GM19452 (cell line): ENCODE measurements at regions not wholly inside any gene's neighbourhood (a gene's known extent, or its start where the extent isn't known, plus 50 kb on each side); places are given as distances from the start of the nearest gene placed in this dataset.

Experiments
- ATAC-seq: cut with Tn5 transposase; IDR thresholded peaks from one replicate; pipeline ENCODE4 v1.9.1; 2021; ENCODE audit not compliant: unreplicated experiment

DNA sequence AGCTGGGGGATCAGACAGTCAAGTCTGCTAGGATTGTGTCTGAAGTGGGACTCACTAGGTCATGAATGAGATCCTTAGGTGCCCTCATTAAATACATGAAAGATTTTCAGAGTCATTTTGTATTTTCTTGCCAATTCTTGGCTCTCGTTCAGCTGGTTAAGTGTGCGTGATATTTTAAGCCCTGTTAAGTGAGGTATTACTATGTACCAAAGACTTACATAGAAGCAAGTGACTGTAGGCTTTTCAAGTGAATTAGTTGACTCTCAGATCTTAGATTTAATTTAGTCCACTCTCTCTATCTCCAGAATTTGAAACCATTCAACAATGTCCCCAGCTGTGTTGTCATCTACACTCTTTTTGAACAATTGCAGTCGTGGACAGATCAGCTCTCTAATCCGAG lies 219.4 kb downstream of the FOXL1 start:
- ATAC-seq, result no peak

DNA sequence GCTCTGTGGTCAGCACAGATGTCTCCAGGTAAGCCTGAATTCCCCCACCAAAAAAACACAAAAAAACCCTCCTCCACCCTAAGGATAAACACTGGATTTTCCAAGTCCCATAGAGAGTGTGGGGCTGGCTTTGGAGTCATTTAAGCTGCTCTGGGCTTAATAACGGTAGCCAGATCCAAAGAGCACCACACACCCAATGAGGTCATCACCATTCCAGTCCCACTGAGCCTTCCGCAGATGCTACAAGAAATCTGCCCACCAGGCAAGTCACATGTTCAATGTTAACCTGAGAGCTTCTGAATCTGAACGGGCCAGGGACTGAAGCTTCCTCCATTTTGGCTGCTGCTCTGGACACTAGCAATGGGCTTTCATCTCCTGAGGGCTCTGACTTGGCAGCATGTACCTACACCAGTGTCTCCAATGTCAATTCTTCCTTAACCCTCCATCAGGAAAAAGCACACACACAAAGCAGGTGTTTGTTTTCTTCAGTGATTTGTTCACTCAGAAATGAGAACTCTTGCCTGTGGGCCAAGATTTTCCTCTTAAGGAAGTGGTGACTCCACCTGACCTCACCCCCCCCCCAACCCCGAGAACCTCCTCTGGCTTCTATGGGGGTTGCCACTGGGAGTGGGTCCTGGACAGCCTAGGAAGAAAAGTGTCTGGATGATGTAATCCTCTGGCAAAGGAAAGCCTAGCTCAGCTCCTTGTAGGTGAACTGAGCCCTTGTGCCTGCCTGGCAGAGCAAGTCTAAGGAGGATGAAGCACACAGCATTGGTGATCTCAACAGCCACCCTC lies 220.1 kb downstream of the FOXL1 start:
- ATAC-seq, result no peak

DNA sequence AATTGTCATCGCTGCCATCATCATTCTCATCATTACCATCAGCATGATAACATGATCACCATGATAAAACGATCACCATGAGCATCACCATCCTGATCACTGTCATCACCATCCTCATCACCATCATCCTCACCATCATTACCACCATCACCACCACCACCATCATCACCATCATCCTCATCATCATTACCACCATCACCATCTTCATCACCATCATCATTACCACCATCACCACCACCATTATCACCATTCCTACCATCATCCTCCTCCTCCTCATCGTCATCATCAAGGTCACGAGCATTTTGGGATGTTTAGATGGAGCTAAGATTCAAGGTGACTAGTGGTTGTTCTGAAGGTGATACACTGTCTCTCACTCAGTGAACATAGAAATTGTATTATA lies 221.0 kb downstream of the FOXL1 start:
- ATAC-seq, result no peak

DNA sequence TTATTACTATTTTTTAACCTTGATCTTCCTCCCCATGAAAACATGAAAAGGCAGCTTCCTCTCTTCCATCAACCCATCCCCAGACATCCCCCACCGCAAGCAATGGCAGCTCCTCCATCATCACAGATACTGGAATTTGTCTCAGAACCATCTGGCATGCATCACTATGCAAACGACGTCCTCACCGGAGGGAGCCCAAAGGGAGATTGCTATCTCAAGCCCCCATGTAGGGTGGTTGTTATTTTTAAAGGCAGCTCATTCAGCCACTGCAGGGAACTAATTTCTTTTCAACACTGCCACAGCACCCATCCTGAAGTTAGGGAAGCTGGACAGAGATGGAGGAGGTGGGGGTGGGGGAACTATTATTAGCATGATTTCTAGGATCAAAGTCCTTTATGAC lies 222.5 kb downstream of the FOXL1 start:
- no peak for ATAC-seq

DNA sequence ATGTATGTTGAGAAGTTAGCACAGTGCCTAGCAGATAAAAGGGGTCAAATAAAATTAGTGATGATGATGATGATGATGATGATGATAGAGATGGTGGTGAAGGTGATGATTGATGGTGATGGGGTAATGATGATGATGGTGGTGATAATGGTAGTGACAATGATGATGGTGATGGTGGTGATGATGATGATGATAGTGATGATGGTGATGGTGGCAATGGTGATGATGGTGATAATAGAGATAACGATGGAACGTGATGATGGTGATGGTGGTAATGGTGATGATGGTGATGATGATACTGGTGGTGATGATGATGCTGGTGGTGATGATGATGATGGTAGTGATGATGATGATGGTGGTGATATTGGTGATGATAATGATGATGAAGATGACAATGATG lies 223.7 kb downstream of the FOXL1 start:
- no peak for ATAC-seq

DNA sequence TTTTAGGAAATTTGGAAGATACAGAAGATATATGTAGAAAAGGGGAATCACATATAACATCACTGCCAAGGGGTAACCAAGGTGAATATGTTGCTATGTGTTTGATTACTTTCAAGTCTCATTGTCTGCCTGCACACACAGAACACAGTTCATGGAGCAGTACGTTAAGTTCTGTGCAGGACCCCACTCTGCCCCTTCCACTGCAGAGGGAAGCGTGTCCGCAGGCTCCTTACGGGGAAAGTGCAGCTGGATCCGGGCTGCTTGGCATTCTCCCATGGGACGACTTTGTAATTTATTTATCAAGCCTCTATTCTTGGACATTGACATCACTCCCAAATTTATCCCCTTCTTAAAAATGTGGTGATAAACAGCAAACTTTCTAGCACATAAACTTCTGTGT lies 226.8 kb downstream of the FOXL1 start:
- no peak for ATAC-seq

DNA sequence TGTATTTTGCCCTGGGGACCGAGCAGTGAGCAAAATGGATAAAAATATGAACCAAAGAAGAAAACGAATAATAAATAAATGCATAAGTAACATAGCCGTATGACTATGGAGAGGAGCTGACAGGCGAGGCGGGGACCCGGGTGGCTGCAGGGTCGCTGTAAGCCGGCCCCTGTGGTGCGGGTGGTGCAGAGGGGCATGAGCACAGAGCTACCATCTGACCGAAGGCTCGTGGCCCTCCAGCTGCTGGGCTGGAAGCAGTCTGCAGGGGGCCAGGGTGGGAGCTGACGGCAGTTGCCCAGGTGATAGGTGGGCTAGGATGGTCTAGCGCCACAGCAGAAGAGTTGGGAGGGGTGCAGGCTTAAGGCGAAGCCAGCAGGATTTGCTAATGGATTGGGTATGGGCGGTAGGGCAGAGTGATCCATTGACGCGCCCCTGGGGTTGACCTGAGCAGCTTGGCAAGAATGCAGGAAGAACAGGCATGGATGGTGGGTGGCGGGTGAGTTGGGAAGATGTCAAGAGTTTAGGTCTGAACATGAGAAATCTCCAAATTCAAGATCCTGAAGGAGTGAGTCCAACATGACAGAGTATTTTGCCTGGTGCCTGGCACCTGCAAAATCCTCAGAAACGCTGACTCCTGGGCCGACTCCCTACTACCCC lies 228.0 kb downstream of the FOXL1 start:
- no peak for ATAC-seq

DNA sequence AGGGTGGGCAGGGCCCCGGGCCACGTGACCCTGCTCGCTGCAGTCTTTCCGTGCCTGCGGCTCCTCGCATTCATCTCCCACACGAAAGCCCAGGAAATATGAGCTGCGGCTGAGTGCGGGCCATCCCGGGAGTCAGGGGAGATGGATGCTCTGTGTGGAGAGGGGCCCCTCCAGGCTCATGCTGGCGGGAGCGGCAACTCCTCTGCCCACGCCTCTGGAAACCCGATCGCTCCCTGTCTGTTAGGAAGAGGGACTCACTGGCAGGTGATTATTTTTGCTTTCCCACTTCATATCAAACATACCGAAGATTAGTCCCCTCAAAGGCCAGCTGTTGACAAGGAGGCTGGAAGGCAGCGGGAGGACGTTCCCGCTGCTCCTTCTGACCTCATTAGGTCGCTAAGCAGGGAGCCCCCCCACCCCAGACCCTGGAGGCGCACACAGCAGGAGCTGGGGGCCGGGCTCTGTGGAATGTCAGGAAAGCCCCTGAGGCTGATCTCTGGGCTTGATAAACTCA lies 228.5 kb downstream of the FOXL1 start:
- no peak for ATAC-seq

DNA sequence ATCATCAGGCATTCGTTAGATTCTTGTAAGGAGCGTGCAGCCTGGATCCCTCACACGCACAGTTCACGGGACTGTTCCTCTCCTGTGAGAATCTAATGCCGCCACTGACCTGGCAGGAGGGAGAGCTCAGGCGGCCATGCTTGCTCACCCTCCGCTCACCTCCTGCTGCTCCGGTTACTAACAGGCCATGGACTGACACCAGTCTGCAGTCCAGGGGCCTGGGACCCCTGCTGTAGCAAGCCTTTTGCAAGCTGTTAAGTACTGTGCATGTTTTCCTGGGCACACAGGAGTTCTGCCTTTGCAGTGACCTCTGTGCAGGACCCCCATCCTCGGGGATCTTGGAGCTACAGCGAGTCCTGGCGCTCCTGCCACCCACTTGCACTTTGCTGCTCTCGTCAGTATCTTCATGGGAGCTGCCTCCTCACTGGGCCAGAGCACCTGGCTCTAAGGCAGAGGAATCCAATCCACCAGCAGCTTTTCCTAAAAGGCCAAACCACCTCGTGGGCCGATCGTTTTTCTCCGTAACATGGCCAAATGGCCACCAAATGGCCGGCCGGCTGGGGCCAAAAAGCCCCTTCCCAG lies 230.6 kb downstream of the FOXL1 start:
- no peak for ATAC-seq

DNA sequence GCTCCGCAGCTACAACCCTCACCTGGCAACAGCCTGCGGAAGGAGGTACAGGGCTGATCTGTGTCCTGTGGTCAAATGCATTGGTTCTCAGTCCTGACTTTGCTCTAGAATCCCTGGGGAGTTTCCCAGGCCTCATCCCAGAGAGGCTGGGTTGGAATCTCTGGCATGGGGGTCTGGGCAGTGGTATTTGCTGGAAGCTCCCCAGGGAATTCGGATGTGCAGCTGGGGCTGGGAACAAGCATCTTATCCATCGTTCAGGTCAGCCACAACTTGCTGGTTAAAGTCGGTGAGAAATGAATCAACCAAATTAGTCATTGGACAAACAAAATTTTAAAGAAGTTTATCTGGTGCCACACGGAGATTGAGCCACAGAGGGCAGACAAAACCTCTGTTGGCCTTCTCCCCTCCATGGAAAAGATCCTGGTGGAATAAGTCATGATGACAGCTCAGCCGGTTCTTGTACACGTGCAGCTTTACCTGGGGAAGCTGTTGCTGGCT lies 231.2 kb downstream of the FOXL1 start:
- no peak for ATAC-seq

DNA sequence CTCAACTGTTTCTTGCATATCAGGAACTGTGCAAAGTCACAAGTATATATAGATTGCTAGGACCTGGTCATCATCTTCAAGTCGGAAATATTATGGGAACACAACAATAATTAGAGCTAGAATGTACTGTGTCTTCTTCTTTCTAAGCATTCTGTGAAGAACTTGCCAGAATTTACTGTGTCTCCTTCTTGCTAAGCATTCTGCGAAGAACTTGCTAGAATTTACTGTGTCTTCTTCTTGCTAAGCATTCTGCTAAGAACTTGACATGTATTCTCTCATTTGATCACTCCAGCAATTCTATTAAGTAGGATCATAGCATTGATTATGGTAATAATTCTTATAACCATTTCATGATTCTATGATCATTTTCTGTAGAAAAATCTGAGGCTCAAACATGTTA lies 231.7 kb downstream of the FOXL1 start:
- ATAC-seq, result no peak

DNA sequence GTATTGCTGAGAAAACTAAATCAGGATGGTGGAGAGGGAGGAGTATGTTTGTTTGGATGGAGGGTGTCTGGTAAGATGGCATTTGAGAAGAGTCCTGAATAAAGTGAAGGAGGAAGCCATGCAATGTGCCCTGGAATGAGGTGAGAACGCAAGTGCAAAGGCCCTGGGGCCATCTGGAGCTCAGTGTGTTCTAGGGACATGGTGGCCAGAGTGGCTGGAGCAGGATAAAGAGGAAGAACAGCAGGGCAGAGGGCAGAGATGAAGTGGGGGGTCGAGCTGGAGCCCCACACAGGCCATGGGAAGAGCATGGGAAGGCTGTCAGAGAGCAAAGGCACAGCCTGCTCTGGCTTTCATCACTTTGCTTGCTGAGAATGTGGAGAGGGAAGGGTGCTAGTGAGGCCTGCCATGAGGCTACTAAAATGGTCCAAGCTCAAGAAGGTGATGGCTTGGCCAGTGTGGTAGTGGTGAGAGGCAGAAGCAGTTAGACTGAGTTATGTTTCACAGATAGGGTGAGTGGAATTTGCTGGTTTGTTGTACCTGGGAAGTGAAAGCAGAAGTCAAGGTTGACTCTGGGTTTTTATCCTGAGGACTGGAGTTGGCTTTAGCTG lies 234.1 kb downstream of the FOXL1 start:
- no peak for ATAC-seq

DNA sequence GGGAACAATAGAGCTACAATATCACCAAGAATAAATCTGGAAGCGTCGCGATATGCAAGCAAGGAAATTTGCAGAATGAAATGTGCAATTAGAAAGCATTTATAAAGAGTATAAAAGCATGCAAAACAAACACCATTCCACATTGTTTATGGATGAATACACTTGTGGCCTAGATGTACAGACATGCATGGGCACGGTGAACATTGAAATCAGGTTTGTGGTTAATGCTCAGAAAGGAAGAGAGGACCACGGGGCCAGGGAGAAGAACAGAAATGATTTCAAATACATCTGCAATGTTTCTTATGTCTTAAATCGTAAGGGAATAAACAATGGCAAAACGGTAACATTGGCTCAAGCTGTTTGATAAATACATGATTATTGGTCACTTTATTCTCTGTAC lies 235.9 kb downstream of the FOXL1 start:
- no peak for ATAC-seq

DNA sequence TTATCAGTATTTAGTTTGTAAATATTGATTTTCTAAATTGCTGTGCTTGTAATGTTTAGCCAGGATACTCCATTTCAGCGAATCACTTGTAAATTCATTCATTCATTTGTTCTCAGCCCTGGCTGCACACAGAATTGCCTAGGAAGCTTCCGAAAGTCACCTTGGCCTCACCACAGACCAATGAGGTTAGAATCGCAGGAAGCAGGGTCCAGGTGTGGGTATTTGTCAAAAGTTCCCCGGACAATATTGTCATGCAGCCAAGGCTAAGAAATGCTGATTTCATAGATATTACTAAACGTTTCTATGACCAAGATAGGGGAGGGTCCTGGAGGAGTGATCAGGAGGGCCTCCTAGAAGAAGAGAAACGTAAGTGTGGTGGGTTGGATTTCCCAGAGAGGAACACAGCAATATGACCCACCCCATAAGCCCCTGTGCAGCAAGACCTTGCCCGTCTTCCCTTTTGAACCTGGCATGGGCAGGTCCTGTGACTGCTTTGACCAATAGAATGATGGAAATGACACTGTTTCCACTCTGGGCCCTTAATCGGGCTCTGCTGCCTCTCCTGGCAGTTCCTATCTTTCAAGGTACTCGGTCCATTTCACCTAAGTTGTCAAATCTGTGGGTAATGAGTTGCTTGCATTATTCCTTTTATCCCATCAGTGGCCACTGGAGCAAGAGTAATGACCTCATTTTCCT lies 238.7 kb downstream of the FOXL1 start:
- no peak for ATAC-seq

DNA sequence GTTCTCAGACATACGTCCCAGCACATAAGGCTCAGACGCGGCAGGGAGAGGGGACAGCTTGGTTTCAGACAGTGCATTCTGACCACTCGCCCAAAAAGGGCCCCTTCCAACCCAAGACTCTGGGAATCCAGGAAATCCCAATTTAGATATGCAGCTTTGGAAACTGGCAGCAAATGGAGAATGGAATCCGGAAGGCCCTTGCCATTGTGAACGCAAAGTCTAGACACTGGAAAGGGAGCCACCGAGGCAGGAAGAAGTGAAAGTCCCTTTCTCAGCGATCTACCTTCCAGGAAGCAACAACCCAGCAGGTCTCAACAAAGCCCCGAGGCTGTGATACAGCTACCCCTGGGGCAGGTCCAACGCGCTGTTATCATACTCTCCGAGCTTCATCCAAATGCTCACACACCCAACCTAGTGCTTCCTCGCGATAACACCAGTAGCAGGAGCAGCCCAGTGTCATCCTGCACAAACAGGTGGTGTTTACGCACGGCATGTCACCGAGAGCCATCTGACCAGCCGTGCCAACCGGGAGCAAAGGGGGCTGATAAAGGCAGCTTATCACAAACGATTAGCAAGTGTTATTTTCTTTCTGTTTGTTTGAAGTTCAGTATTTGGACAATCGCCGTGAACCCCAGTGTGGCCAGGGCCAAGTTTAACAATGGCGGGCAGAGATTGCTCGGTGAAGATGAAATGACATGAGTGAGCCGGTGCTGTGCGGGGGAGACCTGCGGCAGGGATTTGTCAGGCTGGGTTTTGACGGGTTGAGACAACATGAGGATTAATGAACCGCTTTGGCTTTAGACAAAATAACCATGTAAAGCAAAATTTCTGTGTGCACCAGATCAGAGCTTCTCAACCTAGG lies 240.6 kb downstream of the FOXL1 start:
- ATAC-seq, result no peak

DNA sequence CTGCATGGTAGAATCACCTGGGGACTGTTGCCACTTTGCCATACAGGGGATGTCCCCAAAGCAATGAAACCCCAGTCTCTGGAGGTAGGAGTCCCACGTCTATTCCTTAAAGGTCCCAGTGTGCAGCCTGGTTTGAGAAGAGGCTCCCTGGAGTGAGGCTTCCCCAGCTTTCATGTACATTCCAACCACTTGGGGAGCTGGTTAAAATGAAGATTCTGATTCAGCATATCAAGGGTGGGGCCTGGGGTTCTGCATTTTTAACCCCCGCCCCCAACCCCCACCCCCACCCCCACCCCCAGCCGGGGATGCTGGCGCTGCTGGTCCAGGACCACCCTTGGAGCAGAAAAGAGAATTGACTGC lies 241.2 kb downstream of the FOXL1 start:
- ATAC-seq, result no peak

DNA sequence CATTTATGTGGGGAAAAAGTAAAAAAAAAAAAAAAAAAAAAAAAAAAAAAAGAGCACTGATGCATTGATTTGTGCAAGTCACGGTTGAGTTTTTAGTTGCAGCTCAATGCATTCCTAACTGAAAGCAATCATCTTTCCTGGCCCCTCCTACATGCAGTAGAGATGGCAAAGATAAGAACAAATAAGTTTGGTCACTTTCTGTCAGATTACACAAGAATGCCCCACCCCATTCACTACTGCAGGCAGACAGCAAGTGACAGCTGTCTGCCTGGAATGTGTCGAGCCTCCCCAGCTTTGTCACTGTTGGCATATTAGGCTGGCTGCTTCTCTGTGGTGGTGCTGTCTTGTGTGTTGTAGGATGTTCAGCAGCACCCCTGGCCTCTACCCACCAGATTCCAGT lies 243.5 kb downstream of the FOXL1 start:
- no peak for ATAC-seq

DNA sequence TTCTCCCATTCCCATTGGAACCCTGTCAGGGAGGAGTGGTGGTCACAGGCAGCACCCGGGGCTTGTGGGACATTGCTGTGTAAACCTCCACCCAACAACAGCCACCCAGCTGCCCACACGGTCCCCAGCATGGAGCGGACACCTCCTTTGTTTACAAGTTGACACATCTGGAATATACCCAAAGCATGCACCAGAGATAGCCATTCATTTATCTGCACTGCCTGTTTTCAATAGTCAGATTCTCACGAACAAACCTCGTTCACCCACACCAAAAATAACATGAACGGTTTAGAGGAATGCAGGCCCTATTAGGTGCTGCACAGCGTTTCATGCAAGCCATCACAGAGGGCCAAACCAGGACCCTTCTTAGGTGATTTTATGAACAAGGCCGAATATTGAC lies 244.8 kb downstream of the FOXL1 start:
- ATAC-seq, result no peak

DNA sequence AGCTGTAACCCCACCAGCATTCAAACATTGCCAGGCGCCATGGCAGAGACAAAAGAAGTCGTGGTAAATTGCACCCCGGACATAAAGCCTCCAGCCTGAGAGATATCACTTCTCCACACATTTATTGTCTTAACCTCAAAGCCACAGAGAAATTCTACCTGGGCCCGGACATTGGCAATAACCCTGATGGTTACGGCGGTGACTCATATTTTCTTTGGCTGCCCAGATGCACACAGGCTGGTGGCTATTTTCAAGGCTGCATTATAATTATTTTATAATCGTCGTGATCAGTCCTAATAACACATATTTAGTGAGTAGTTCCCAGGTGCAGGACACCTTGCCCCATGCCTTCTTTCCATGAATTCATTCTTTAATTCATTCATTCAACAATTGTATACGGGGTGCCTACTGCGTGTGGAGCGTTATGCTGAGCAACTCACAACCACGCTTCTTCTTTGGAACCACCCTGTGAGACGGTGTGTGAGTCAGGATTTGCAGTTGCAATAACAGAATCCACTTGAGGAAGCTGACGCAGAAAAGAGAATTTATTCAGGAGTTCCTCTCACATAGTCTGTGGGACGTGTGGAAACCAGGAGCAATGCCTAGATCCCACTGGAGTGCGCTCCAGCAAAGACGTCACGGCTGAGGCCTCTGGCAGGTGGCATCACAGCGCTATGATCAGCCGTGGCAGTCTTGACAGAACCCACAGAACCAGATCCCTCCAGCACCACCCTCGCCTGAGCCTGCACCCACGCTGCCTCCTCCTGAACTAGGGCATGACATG lies 245.7 kb downstream of the FOXL1 start:
- no peak for ATAC-seq
